Gastrocnemius medialis (tissue), 4 donors: ENCODE measurements at regions not wholly inside any gene's neighbourhood (a gene's known extent, or its start where the extent isn't known, plus 50 kb on each side); places are given as distances from the start of the nearest gene placed in this dataset.

Source experiments
- ATAC-seq, 2 donors: fragments of 150-250 bp; one replicate each; pipeline ENCODE4 v1.9.1; 2016
- DNase-seq, 2 donors: peaks; one replicate each; pipeline ENCODE4 v3.0.0-alpha.2; 2019
- H3K27ac ChIP-seq, 4 donors: fragments of 200-600 bp; sonication (generic); 1 replicate in 1 of 4; 2 replicates in 3 of 4; pipeline ENCODE4 v1.5.1; 2016 to 2018; ENCODE audit warnings: mild to moderate bottlenecking in 2 of 4, moderate library complexity in 1 of 4
- H3K27me3 ChIP-seq, 3 donors: fragments of 200-600 bp; sonication (generic) in 2 of 3; 1 replicate in 1 of 3; 2 replicates in 2 of 3; pipeline versions ENCODE4 v1.5.1 to v1.6.0; 2016 to 2019; ENCODE audit warnings: mild to moderate bottlenecking in 1 of 3, moderate library complexity in 1 of 3
- H3K36me3 ChIP-seq, 2 donors: fragments of 200-600 bp; sonication (generic) in 1 of 2; one replicate each; pipeline ENCODE4 v1.5.1; 2017 to 2018
- H3K4me1 ChIP-seq, 2 donors: fragments of 200-600 bp; sonication (generic) in 1 of 2; one replicate each; pipeline ENCODE4 v1.5.1; 2016 to 2017; ENCODE audit warnings: mild to moderate bottlenecking in 2 of 2
- H3K4me3 ChIP-seq, 4 donors: fragments of 200-600 bp; sonication (generic) in 3 of 4; 1 replicate in 1 of 4; 2 replicates in 3 of 4; pipeline ENCODE4 v1.5.1; 2016 to 2019; ENCODE audit warnings: mild to moderate bottlenecking in 2 of 4
- H3K9me3 ChIP-seq, 3 donors: fragments of 200-600 bp; sonication (generic) in 2 of 3; 1 replicate in 1 of 3; 2 replicates in 2 of 3; pipeline ENCODE4 v1.5.1; 2016 to 2019
- CTCF ChIP-seq, 5 experiments: fragments of 450-650 bp in 3 of 5; fragments of 200-600 bp in 2 of 5; sonication (generic) in 2 of 5; IDR thresholded peaks in 4 of 5; conservative IDR thresholded peaks in 1 of 5; 1 replicate in 4 of 5; 2 replicates in 1 of 5; pipeline ENCODE4 v1.5.1; 2016 to 2019; ENCODE audit warnings: antibody characterized with exemption in 5 of 5, mild to moderate bottlenecking in 3 of 5, moderate library complexity in 3 of 5
- POLR2A ChIP-seq, 2 donors: fragments of 450-650 bp; IDR thresholded peaks; one replicate each; pipeline ENCODE4 v1.6.1; 2017; ENCODE audit warnings: antibody characterized with exemption in 2 of 2, mild to moderate bottlenecking in 2 of 2, moderate library complexity in 2 of 2
- in situ Hi-C, 4 donors: fragments of 200-750 bp; cut with MboI; loops; one replicate each; pipeline versions ENCODE4 v1.15.0 to v1.8.0; 2017; ENCODE audit warnings: low sequenced_read_pairs in 4 of 4
- intact Hi-C: fragments of 100-400 bp; cut with DNase I; formaldehyde crosslinking; loops from one replicate; pipeline ENCODE4 v1.15.1; 2023; ENCODE audit warnings: low total_unique reads

GRCh38 chr14:87419925-87420324 is 573.1 kb downstream of the GALC start:
- no peak for ATAC-seq
- intact Hi-C loops (no loop called here), in situ Hi-C loops (no loop called here)
- no peaks in the 10 kb centered on the region for H3K36me3 ChIP-seq
- no peak for TF ChIP-seq POLR2A (IDR thresholded peaks at IDR 0.05)
- no peaks in the 10 kb centered on the region for H3K4me1 ChIP-seq
- no peak overlapping the region for H3K4me3 ChIP-seq
- H3K9me3 ChIP-seq, result no peaks in the 10 kb centered on the region
- H3K27ac ChIP-seq, result no peak overlapping the region
- no peaks in the 10 kb centered on the region for H3K27me3 ChIP-seq
- DNase-seq, result no peak

DNA sequence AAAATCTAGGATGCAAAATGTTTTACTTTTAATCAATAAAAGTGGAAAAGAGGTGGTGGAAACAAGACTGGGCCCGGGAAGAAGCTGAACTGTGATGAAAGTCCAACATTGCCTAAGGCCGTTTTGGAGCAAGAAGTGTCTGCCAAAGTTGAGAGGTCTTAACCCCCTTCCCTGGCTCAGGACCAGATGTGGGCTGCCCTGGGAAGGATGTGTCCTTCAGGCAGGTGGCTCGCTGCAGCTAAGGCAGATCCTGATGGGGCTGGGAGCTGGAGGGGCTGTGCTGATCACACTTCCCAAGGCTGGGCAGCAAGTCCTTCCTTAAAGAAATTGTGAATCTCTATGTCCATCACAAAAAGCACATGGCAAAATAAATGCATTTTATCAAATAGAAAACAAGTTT is 581.6 kb downstream of the GALC start:
- intact Hi-C loops, result no loop called here
- in situ Hi-C loops, result no loop called here
- DNase-seq (no peak), ATAC-seq (no peak)
- H3K27ac ChIP-seq, result no peak overlapping the region
- no peaks in the 10 kb centered on the region for H3K9me3 ChIP-seq
- no peaks in the 10 kb centered on the region for H3K27me3 ChIP-seq
- H3K4me3 ChIP-seq, result no peak overlapping the region
- H3K36me3 ChIP-seq, result no peaks in the 10 kb centered on the region
- H3K4me1 ChIP-seq, result no peaks in the 10 kb centered on the region
- TF ChIP-seq POLR2A (IDR thresholded peaks at IDR 0.05), result no peak
- TF ChIP-seq CTCF (IDR thresholded peaks at IDR 0.05 in 4 of 5, conservative IDR thresholded peaks at IDR 0.05 in 1 of 5), result no peak

DNA sequence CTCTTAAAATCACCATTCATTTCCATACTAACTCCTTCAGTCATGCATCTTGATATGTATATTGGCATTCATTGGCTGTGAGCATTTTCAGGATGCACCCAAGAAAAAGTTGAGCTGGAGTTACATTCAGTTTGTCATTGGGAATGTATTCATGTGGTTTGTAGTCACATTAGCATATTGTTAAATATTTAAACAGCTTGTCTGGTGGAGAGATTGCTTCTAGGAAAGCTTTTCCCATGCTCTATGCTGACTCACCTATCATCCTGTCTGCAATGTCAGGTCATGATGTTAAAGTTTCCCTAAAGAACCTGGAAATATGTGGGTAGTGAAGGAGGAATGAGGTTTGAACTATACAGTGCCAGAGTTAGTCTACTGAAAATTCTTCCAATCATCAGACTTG is 583.6 kb downstream of the GALC start:
- Histone ChIP-seq H3K27ac (no peak overlapping the region), H3K36me3 (no peaks in the 10 kb centered on the region), H3K4me1 (no peaks in the 10 kb centered on the region), H3K27me3 (no peaks in the 10 kb centered on the region), H3K9me3 (no peaks in the 10 kb centered on the region), H3K4me3 (no peak overlapping the region)
- TF ChIP-seq CTCF (IDR thresholded peaks at IDR 0.05 in 4 of 5, conservative IDR thresholded peaks at IDR 0.05 in 1 of 5) (no peak), POLR2A (IDR thresholded peaks at IDR 0.05) (no peak)
- intact Hi-C loops (no loop called here), in situ Hi-C loops (no loop called here)
- DNase-seq (no peak), ATAC-seq (no peak)

GRCh38 chr14:87407344-87407743 is 585.6 kb downstream of the GALC start:
- in situ Hi-C loops, result no loop called here
- TF ChIP-seq POLR2A (IDR thresholded peaks at IDR 0.05) (no peak), CTCF (IDR thresholded peaks at IDR 0.05 in 4 of 5, conservative IDR thresholded peaks at IDR 0.05 in 1 of 5) (no peak)
- no peaks in the 10 kb centered on the region for H3K4me1 ChIP-seq
- H3K27ac ChIP-seq, result no peak overlapping the region
- H3K4me3 ChIP-seq, result no peak overlapping the region
- no peaks in the 10 kb centered on the region for H3K9me3 ChIP-seq
- no peaks in the 10 kb centered on the region for H3K27me3 ChIP-seq
- ATAC-seq (no peak), DNase-seq (no peak)
- intact Hi-C loops, result no loop called here
- H3K36me3 ChIP-seq, result no peaks in the 10 kb centered on the region

DNA sequence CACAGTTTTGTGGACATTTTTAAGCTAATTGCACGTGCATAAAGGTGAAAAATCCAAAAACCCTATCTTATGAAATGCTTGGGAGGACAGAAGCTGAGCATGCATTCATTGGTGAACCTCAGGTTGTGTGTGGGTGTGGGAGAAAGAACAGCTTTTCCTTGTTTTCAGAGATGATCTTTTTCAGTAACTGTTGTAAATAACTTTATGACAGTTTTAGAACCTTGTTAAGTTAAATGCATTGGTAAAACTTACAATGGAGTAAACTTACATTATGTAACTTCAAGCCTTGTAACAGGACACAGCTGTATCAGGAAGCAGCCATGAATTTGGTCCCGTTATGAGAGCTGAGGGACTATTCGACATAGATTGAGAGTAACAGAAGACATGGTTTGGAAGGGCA is 587.4 kb downstream of the GALC start:
- Histone ChIP-seq H3K4me3 (no peak overlapping the region), H3K27ac (no peak overlapping the region), H3K9me3 (no peaks in the 10 kb centered on the region), H3K4me1 (no peaks in the 10 kb centered on the region), H3K27me3 (no peaks in the 10 kb centered on the region), H3K36me3 (no peaks in the 10 kb centered on the region)
- no peak for DNase-seq
- ATAC-seq, result no peak
- no peak for TF ChIP-seq CTCF (IDR thresholded peaks at IDR 0.05 in 4 of 5, conservative IDR thresholded peaks at IDR 0.05 in 1 of 5)
- TF ChIP-seq POLR2A (IDR thresholded peaks at IDR 0.05), result no peak
- in situ Hi-C loops (no loop called here), intact Hi-C loops (no loop called here)
